Upper lobe of left lung (tissue), 4 donors: ENCODE measurements at regions not wholly inside any gene's neighbourhood (a gene's known extent, or its start where the extent isn't known, plus 50 kb on each side); places are given as distances from the start of the nearest gene placed in this dataset.

Experiments
- EP300 ChIP-seq, 4 donors: sonication (generic); formaldehyde crosslinking; IDR thresholded peaks; one replicate each; pipeline ENCODE4 v1.5.1; 2017; ENCODE audit warnings: antibody characterized with exemption in 4 of 4, control low read depth in 2 of 4
- TF ChIP-seq, protein P1 (sequence below), 6 experiments: fragments of 450-650 bp in 4 of 6; fragments of 200-600 bp in 2 of 6; sonication (generic) in 2 of 6; IDR thresholded peaks; one replicate each; pipeline ENCODE4 v1.5.1; 2016 to 2019; ENCODE audit warnings: antibody characterized with exemption in 6 of 6

DNA sequence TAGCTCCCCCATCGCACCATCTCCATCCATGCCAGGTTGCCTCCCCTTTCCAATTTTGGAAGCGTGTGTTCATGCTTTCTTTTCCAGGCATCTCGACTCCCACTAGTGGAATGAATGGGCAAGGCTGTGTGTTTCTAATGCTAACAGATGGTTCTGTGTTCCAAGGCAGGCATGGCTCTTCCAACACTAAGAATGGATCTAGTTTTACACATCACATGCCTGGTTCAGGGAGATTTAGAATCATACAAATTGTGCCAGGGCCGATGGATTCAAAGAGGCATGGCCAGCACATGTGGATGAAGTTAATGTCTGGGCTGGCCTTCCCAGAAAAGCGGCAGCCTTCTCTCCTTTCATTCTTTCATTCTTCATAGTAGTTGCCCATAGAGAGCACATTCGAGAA, 438.7 kb downstream of the PRDM2 start:
- TF ChIP-seq, protein P1, sequence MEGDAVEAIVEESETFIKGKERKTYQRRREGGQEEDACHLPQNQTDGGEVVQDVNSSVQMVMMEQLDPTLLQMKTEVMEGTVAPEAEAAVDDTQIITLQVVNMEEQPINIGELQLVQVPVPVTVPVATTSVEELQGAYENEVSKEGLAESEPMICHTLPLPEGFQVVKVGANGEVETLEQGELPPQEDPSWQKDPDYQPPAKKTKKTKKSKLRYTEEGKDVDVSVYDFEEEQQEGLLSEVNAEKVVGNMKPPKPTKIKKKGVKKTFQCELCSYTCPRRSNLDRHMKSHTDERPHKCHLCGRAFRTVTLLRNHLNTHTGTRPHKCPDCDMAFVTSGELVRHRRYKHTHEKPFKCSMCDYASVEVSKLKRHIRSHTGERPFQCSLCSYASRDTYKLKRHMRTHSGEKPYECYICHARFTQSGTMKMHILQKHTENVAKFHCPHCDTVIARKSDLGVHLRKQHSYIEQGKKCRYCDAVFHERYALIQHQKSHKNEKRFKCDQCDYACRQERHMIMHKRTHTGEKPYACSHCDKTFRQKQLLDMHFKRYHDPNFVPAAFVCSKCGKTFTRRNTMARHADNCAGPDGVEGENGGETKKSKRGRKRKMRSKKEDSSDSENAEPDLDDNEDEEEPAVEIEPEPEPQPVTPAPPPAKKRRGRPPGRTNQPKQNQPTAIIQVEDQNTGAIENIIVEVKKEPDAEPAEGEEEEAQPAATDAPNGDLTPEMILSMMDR (IDR thresholded peaks at IDR 0.05) = peak in 1 of 6 experiments; percentile 25
- no peak for TF ChIP-seq EP300 (IDR thresholded peaks at IDR 0.05)
